Liver (tissue), 3 donors: ENCODE measurements at regions not wholly inside any gene's neighbourhood (a gene's known extent, or its start where the extent isn't known, plus 50 kb on each side); places are given as distances from the start of the nearest gene placed in this dataset.

Experiments
- EGR1 ChIP-seq, 2 donors: IDR thresholded peaks; 2 replicates each; pipeline ENCODE4 v1.6.1; 2016 to 2018; ENCODE audit warnings: antibody characterized with exemption in 2 of 2, low read depth in 2 of 2
- GABPA ChIP-seq, 2 donors: IDR thresholded peaks in 1 of 2; conservative IDR thresholded peaks in 1 of 2; 2 replicates each; pipeline ENCODE4 v1.6.1; 2016; ENCODE audit warnings: antibody characterized with exemption in 2 of 2, mild to moderate bottlenecking in 1 of 2, moderate library complexity in 1 of 2
- HNF4G ChIP-seq: IDR thresholded peaks from 2 replicates; pipeline ENCODE4 v1.6.1; 2016; ENCODE audit warnings: antibody characterized with exemption
- YY1 ChIP-seq: IDR thresholded peaks from 2 replicates; pipeline ENCODE4 v1.6.1; 2016; ENCODE audit warnings: antibody characterized with exemption, mild to moderate bottlenecking
- TF ChIP-seq, protein P1 (sequence below): fragments of 150-350 bp; IDR thresholded peaks from 2 replicates; pipeline ENCODE4 v1.5.1; 2017; ENCODE audit warnings: improper control_type of control experiment, low read depth, low read length; ENCODE audit not compliant: missing input control
- donor health status: healthy.
- donor health status: healthy.

DNA sequence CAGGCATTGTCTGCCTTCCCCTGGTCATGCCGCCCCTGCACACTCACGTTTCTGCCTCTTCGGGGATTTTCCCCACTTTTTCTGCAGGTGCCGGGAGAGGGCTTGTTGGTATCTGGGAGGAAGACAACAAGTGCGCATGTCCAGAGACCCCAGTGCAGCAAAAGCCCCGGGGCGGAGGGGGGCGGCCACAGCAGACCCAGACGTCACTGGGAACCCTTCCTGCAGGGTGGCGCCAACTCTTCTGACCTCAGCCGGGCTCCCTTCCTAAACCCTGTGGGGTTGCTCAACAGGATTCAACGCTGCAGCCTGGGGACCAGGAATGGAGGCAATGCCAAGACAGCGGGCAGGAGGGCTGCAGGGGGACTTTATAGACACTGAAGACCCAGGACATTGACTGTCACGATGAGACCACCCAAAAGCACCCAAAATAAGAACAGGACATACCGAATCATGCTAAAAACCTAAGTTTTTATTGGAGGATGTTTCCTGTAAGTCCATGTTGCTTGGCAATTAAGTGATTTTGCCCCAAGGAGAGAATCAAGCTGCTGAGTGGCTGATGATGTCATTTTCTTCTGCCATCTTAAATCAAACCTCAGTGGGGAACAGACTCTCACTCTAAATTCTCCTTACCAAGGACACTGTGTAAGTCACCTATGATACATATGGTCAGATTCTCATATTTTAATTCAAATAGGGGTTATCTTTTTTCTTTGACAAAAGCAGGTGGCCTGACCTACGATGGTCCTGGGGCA is 62.9 kb upstream of the SIMC1 start:
- TF ChIP-seq, protein P1, sequence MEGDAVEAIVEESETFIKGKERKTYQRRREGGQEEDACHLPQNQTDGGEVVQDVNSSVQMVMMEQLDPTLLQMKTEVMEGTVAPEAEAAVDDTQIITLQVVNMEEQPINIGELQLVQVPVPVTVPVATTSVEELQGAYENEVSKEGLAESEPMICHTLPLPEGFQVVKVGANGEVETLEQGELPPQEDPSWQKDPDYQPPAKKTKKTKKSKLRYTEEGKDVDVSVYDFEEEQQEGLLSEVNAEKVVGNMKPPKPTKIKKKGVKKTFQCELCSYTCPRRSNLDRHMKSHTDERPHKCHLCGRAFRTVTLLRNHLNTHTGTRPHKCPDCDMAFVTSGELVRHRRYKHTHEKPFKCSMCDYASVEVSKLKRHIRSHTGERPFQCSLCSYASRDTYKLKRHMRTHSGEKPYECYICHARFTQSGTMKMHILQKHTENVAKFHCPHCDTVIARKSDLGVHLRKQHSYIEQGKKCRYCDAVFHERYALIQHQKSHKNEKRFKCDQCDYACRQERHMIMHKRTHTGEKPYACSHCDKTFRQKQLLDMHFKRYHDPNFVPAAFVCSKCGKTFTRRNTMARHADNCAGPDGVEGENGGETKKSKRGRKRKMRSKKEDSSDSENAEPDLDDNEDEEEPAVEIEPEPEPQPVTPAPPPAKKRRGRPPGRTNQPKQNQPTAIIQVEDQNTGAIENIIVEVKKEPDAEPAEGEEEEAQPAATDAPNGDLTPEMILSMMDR: no peak
- no peak for TF ChIP-seq YY1
- TF ChIP-seq HNF4G: no peak
- no peak for TF ChIP-seq GABPA (IDR thresholded peaks at IDR 0.05 in 1 of 2, conservative IDR thresholded peaks at IDR 0.05 in 1 of 2)
- no peak for TF ChIP-seq EGR1 (IDR thresholded peaks at IDR 0.05; ENCODE audit: low read depth in 2 of 2)
